ENCODE measurements at regions not wholly inside any gene's neighbourhood (a gene's known extent, or its start where the extent isn't known, plus 50 kb on each side); places are given as distances from the start of the nearest gene placed in this dataset.

GRCh38 chr7:41795276-41795833, 92.5 kb upstream of the INHBA start:
- DNase-seq (ENCODE audit: low spot score) = no peak

- DNase-seq (ENCODE audit: low spot score) = no peak
Measured at GRCh38 chr7:41793556-41793955, 90.7 kb upstream of the INHBA start.

DNA sequence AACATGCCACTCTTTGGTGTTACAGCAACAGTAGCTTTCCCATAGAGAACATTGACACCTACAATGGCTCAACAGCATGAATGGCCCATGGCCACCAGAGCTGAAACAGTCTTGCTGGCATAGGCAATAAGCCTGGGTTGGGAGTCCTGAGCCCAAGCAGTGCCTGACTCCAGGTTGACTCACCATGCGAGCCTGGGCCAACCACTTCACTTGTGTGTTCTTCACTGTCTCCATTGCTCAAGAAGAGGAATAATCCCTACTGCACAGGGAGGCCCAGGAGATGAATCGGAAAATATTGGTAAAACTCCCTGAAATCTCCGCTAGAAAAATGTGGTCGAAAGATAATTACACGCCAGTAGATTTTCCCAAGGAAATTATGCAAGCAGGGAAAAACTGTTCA, 89.2 kb upstream of the INHBA start:
- no peak for DNase-seq (ENCODE audit: low spot score)

DNA sequence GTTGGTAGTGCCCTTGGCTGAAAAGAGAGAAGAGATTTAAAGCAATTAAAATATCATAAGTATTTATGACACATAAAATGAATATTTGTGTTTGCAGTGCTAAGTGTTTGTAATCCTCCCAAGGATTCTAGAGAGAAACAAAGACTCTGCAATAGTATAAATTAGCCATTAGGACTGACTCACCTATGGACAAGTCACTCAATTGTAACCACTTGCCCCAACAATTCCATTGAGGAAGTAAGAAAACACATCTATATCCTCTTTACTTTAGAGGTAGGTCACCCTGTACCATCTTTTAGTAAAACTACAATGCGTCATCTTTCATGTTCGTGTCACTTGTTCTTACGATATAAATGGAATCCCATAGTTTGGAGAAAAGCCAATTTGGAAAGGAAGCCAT, 85.7 kb upstream of the INHBA start:
- DNase-seq (ENCODE audit: low spot score) = no peak

DNA sequence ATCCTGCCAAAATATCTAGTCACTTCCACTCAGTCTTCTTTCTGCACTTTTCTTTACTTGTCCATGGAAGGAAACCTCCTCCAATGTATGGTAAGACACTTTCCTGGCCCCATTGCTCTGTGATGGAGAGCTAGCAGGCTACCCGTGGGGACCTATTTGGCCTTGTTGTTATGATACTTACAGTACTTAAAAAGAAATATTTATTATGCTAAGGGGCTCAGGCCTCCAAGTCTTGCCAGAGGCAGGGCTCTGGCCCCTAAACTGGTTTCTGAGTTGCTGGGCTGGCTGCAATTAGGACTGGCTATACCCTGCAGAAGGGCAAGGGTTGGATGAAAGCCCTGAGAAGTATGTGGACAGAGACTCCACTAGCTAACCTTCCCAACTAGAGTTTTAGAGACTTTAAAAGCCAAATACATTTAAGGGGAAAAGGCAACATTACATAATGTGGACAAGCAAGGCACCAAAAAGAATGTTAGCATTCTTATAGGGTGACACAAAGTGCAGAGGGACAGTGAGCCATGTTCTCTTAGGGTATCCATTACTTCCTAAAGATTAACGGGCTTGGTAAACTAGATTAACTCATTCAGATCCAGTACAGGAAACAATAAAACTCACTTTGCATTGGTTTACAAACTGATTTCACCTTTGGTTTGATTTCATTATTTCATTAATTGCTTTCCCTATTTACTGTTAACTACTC, 84.9 kb upstream of the INHBA start:
- no peak for DNase-seq (ENCODE audit: low spot score)

- DNase-seq (ENCODE audit: low spot score) = peak; percentile 24
Measured at GRCh38 chr7:41786944-41787343, 84.1 kb upstream of the INHBA start.

- no peak for DNase-seq (ENCODE audit: low spot score)
Measured at GRCh38 chr7:41786404-41786803, 83.5 kb upstream of the INHBA start.

- no peak for DNase-seq (ENCODE audit: low spot score)
Measured at GRCh38 chr7:41785840-41786239, 83.0 kb upstream of the INHBA start.

- no peak for DNase-seq (ENCODE audit: low spot score)
Measured at GRCh38 chr7:41785265-41785664, 82.4 kb upstream of the INHBA start.

GRCh38 chr7:41779918-41780317, 77.0 kb upstream of the INHBA start:
- DNase-seq (ENCODE audit: low spot score) = peak; percentile 18

DNA sequence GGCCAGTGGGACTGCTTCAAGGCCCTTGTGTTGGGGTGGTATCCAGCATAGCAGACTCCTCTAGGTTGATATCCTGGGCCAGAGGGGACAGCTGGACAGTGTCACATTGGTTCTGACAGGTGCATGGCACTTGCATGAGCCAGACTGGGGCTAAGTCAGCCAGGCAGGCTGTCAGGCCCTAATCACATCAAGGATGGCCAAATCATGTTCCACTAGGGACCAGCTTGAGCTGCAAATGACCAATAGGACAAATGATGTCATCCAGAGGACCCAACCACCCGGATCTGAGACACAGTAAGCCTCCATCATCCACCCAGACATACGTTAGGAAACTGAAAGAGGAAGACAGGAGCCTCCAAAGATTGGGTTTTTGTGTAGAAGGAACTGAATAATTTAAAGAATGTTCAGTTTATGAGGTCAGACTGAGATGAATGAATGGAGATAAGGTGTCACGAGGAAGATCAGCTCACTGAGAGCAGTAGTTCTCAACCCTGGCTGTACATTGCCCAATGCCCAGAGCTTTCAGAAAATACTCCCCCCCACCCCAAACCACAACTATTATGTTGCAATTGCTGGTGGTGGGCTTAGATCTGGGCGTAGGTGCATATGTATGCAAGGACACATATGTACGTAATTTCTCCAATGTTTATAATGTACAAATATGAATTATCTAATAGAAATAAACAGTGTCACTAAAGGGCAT, 75.2 kb upstream of the INHBA start:
- peak; percentile 10 for DNase-seq (ENCODE audit: low spot score)

- no peak for DNase-seq (ENCODE audit: low spot score)
Measured at GRCh38 chr7:41774966-41775365, 72.1 kb upstream of the INHBA start.

GRCh38 chr7:41773756-41774155, 70.9 kb upstream of the INHBA start:
- DNase-seq (ENCODE audit: low spot score) = no peak

- no peak for DNase-seq (ENCODE audit: low spot score)
Measured at GRCh38 chr7:41771717-41772116, 68.8 kb upstream of the INHBA start.

DNA sequence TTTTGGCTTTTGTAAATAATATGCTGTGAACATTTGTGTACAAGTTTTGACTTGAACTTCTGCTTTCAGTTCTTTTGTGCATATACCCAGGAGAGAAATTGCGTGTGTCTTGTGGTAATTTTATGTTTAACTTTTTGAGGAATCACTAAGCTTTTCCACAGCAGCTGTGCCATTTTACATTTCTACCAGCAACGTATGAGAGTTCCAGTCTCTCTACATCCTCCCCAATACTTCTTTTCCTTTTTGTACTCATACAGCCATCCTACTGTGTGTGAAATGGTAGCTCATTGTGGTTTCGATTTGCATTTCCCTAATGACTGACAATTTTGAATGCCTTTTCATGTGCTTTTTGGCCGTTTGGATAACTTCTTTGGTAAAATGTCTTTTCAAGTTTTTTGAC, 66.3 kb upstream of the INHBA start:
- DNase-seq (ENCODE audit: low spot score) = no peak

GRCh38 chr7:41763626-41764025, 60.7 kb upstream of the INHBA start:
- DNase-seq (ENCODE audit: low spot score) = no peak

DNA sequence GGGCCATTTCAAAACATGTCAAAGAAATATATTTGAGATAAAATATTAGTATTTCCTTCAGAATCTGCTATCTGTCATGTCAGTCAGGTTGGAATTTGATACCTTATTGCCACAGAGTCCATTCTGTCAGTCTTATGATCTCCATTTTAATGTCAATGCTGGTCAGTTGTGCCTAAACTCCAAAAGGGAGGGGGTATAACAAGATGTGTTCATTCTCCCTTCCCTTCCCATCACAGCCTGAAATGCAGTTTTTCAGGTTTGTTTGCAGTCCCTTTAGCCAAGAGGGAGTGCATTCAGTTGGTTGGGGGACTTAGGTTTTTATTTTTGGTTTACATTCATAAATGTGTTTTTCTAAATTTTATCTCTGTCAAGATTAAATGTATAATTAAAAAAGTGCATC, 59.8 kb upstream of the INHBA start:
- no peak for DNase-seq (ENCODE audit: low spot score)

GRCh38 chr7:41760293-41760692, 57.4 kb upstream of the INHBA start:
- DNase-seq (ENCODE audit: low spot score) = no peak

DNA sequence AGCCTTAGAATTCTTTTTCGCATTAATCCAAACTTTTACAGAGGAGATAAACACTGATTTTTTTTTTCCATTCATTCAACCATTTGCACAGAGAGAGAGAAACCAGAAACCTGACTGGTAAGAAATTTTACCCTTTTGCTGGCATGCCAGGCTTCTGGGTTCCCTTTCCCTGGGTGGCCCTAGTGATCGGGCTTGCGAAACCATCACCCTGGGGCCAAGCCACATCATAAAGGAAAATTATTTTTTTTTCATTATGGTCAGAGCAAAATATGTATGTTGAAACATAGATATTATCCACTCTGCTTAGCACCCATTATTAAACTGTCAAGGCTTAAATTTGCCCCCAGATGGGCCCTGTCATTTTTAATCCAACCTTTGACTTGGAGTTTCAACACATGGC, 55.4 kb upstream of the INHBA start:
- no peak for DNase-seq (ENCODE audit: low spot score)

DNA sequence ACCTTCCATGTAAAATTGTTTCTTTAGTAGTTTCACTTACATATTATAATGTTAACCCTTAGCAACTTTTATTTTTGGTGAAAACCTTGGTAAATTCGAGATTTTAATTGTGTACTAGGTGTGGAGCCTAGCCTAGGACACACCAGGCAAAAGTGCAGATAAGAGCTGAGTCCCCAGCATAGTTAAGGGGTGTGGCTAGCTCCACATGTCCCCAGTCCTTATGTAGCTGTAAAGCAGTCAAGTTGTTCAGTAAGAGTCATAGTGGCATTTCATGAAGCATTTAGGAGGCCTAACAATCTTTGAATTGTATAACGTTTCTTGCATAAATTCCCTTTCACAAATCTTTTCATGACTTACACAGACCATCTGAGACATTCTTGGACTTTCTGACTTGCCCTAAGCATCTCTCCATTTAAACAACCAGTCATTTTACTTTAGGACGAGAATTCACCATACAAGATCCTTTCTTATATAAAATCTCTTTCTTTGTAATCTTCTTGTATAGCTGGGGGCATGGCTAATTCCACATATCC, 53.8 kb upstream of the INHBA start:
- DNase-seq (ENCODE audit: low spot score) = no peak

DNA sequence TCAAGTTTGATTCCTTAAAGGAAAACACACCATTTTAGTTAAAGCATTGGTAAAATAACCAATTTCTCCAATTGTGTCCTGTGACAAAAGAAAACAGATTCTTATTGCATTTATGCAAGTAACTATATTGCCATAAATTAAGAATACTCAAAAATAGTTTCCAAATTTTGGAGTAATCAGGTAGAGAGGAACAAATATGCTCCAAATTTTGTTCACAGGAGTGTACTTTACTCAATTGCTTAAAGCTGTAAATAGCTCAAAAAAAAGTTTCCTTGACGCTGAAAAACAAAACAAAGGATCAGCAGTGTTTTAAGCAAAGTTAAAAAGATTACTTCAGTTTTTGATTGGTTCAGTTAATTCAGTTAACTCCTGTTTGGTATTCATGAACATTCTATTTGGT, 52.2 kb upstream of the INHBA start:
- no peak for DNase-seq (ENCODE audit: low spot score)

DNA sequence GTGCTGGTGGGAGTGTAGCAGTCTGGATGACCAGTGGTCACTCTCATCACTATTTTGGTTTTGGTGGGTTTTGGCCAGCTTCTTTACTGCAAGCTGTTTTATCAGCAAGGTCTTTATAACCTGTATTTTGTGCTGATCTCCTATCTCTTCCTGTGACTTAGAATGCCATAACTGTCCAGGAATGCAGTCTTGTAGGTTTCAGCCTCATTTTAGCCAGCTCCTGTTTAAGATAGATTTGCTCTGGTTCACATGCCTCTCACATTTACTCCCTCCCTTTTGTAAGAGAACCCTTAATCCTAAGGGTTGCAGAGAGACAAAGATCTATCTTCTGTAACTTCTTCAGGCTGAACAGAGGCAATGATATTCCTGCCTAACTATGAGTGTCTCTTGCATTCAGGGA, 51.2 kb upstream of the INHBA start:
- no peak for DNase-seq (ENCODE audit: low spot score)
